Activated T-cell treated with anti-CD3 and anti-CD28 coated beads, Interleukin-2, amount 50 U/mL, for 48 hours (primary cell): ENCODE measurements at regions not wholly inside any gene's neighbourhood (a gene's known extent, or its start where the extent isn't known, plus 50 kb on each side); places are given as distances from the start of the nearest gene placed in this dataset.
"Not testable (repeated sequence)": the region's sequence is repeated elsewhere in the genome, so short reads cannot be mapped to it uniquely, and the experiment has no call there.

ENCODE experiments used
- DNase-seq, 2 experiments: peaks; one replicate each; pipeline ENCODE4 v3.0.0-alpha.2; 2020

- DNase-seq: no peak
Observed at GRCh38 chr4:112952313-112952700, 97.1 kb upstream of the ANK2 start.

DNA sequence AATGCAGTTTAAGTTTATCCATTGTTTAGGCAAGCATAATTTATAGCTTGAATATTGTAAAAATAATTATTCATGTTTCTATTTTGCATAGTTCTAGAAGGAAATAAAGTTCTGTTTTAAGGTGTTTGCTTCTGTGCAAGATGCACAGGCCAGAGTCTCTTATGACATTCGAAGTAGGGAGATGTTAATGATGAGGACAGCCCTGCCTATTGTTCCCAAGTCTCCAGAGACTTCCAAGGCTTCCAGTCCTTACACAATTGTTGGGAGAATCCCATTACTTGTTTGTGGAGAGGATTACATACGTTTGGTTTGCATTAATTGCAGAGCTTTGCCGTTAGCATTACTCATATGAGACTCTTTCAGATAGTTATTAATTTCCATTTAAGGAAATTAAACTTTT lies 96.2 kb upstream of the ANK2 start:
- DNase-seq: no peak

GRCh38 chr4:112954286-112954685 lies 95.2 kb upstream of the ANK2 start:
- DNase-seq: no peak

GRCh38 chr4:112956484-112956896 lies 93.0 kb upstream of the ANK2 start:
- no peak for DNase-seq

- DNase-seq: not testable (repeated sequence)
Observed at GRCh38 chr4:112957764-112958163, 91.7 kb upstream of the ANK2 start.

GRCh38 chr4:112966701-112967488 lies 82.6 kb upstream of the ANK2 start:
- DNase-seq: no peak

- DNase-seq: no peak
Observed at GRCh38 chr4:112968451-112969159, 80.8 kb upstream of the ANK2 start.

- no peak for DNase-seq
Observed at GRCh38 chr4:112970903-112971302, 78.5 kb upstream of the ANK2 start.

GRCh38 chr4:112973750-112974251 lies 75.7 kb upstream of the ANK2 start:
- DNase-seq: no peak

- DNase-seq: no peak
Observed at GRCh38 chr4:112975567-112976355, 73.7 kb upstream of the ANK2 start.

DNA sequence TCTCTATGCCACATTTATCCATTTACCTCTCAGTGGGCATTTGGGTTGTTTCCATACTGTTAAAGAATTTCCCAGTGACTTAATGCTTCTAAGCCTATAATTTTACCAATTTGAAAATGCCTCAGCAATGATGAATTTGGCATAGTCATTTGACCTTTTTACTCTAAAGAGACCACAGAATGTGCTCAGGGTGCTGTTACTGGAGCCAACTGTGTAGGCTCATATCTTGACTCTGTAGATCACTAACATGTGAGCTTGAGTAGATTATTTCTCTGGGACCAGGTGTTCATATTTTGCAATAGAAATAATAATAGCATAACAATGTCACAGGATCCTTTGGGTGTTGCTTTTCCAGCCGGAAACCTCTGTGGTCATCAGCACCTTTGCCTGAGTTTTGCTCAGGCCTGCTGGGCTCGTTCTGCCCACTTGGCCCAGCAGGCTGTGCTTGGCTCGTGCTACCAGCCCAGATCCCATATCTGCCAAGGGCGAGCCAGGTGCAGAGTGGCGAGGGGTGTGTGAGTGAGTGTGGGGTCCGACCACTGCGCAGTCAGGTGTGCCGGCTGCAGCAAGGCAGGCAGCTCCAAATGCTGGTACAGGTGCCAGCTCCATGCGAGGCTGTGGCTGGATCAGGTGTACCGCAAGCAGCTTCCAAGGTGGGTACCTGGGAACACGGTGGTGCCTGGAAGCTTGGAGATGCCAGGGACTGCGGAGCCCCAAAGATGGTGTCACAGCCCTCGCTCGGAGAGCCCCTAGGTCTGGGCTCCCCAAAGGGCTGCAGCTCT lies 70.6 kb upstream of the ANK2 start:
- DNase-seq: no peak

DNA sequence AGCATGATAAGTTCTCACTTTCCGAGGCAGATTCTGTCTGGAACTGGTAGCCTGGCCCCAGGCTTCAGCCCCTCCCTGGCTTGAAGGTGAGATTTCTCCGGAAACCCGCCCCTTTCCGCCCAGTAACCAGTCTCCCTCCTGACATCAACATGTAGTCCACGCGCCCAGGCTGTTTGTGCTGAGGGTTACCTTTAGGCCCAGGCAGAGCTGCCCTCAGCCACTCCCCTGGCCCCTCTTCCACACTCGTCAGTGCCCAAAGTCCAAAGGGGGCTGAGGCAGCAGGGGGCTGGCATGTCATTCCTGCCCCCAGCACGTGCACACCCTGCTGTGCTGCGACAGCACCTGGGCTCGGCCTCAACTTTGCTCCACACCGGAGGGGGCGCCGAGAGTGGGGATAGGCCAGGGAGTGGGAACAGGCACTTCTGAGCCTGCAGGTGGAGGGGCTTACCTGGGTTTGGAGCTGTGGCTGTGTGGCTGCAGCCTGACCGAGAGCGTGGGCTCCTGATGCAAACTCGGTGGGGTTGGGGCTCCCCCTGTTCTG lies 69.5 kb upstream of the ANK2 start:
- DNase-seq: no peak

DNA sequence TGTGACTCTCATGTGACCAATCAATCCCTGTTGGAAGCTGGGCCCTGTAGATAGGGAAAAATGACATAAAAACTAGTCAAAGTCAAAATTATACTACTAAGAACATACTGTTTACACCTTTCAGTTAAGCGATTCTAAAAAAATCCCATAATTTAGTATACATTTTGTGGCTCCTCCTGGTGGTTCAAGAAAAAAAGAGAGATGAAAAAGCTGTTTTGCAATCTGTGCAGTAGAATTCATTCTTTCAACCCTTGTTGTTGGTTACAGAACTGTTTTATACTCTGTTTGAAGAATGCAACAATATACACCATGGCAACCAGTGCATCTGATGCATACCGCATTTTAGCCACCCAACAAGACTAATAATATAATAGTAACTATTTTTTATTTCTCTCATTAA lies 66.8 kb upstream of the ANK2 start:
- DNase-seq: no peak

- no peak for DNase-seq
Observed at GRCh38 chr4:112994732-112995464, 54.6 kb upstream of the ANK2 start.
